Activated naive CD8-positive, alpha-beta T cell treated with anti-CD3 and anti-CD28 coated beads for 36 hours (primary cell): ENCODE measurements at regions not wholly inside any gene's neighbourhood (a gene's known extent, or its start where the extent isn't known, plus 50 kb on each side); places are given as distances from the start of the nearest gene placed in this dataset.

Experiments
- DNase-seq: peaks from one replicate; pipeline ENCODE4 v3.0.0; 2021
- H3K27ac Mint-ChIP-seq: one replicate; pipeline ENCODE4 v1.8.0; 2022; ENCODE audit warnings: mild to moderate bottlenecking, moderate library complexity, mixed read lengths
- H3K27me3 Mint-ChIP-seq: one replicate; pipeline ENCODE4 v1.8.0; 2022; ENCODE audit warnings: mild to moderate bottlenecking, mixed read lengths
- H3K36me3 Mint-ChIP-seq: one replicate; pipeline ENCODE4 v1.8.0; 2021; ENCODE audit warnings: mild to moderate bottlenecking, mixed read lengths
- H3K4me1 Mint-ChIP-seq: one replicate; pipeline ENCODE4 v1.8.0; 2021; ENCODE audit warnings: mixed read lengths
- H3K4me3 Mint-ChIP-seq: one replicate; pipeline ENCODE4 v1.8.0; 2022; ENCODE audit warnings: mild to moderate bottlenecking, moderate library complexity, mixed read lengths
- H3K9me3 Mint-ChIP-seq: one replicate; pipeline ENCODE4 v1.8.0; 2022; ENCODE audit warnings: mixed read lengths

DNA sequence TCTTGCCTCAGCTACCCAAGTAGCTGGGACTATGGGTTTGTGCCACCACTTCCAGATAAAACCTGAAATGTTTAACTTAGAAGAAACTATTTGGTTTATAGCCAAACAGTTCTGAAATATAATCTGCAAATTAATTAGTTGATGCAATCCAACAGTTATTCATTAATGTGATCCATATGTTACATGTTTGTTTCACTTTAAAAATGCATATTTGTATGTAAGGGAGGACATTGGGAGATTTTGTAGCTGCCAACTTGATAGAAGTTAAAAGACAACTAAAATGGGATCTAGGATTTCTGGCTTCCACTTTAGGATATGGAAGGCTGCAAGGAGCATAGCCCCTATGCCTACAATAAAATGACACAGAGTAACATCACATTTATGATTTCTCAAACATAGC lies 532.5 kb upstream of the SLC10A2 start:
- no peak for DNase-seq
- Mint-ChIP-seq H3K36me3 (no peaks in the 10 kb centered on the region), H3K4me3 (no peak overlapping the region), H3K27me3 (no peaks in the 10 kb centered on the region), H3K27ac (no peak overlapping the region), H3K4me1 (no peaks in the 10 kb centered on the region), H3K9me3 (no peaks in the 10 kb centered on the region)

GRCh38 chr13:103573446-103573845 lies 507.2 kb upstream of the SLC10A2 start:
- Mint-ChIP-seq H3K27me3 (no peaks in the 10 kb centered on the region), H3K9me3 (peaks cover 3% of the 10 kb centered on the region), H3K4me3 (no peak overlapping the region), H3K4me1 (no peaks in the 10 kb centered on the region), H3K27ac (no peak overlapping the region), H3K36me3 (no peaks in the 10 kb centered on the region)
- no peak for DNase-seq

- H3K27me3 Mint-ChIP-seq = no peaks in the 10 kb centered on the region
- no peak overlapping the region for H3K27ac Mint-ChIP-seq
- DNase-seq = no peak
- H3K36me3 Mint-ChIP-seq = no peaks in the 10 kb centered on the region
- no peak overlapping the region for H3K4me3 Mint-ChIP-seq
- H3K9me3 Mint-ChIP-seq = peaks cover 4% of the 10 kb centered on the region
- H3K4me1 Mint-ChIP-seq = no peaks in the 10 kb centered on the region
Observed at GRCh38 chr13:103568314-103568713, 502.1 kb upstream of the SLC10A2 start.

DNA sequence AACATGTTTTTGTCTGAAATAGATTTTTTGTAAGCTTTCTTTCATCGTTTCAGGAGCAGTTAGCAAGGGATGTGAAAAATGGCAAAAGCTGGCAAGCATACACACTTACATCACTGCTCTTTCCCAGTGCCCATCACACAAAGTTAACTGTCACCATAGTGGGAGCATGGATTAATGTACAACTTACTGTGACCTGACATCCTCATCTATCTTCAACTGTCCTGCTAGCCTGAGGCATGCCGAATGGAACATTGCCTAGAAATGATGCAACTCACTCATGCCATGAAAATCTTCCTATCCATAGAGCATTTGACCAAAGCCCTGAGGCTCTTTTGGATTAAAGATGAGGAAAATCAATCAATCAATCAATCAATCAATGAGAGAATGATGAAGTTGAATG lies 491.7 kb upstream of the SLC10A2 start:
- no peaks in the 10 kb centered on the region for H3K4me1 Mint-ChIP-seq
- no peak overlapping the region for H3K27ac Mint-ChIP-seq
- peaks cover 3% of the 10 kb centered on the region for H3K9me3 Mint-ChIP-seq
- DNase-seq = no peak
- H3K27me3 Mint-ChIP-seq = no peaks in the 10 kb centered on the region
- H3K36me3 Mint-ChIP-seq = no peaks in the 10 kb centered on the region
- no peak overlapping the region for H3K4me3 Mint-ChIP-seq

GRCh38 chr13:103556681-103557080 lies 490.5 kb upstream of the SLC10A2 start:
- no peak for DNase-seq
- H3K27ac Mint-ChIP-seq = no peak overlapping the region
- H3K27me3 Mint-ChIP-seq = no peaks in the 10 kb centered on the region
- no peak overlapping the region for H3K4me3 Mint-ChIP-seq
- peaks cover 3% of the 10 kb centered on the region for H3K9me3 Mint-ChIP-seq
- H3K4me1 Mint-ChIP-seq = no peaks in the 10 kb centered on the region
- H3K36me3 Mint-ChIP-seq = no peaks in the 10 kb centered on the region

DNA sequence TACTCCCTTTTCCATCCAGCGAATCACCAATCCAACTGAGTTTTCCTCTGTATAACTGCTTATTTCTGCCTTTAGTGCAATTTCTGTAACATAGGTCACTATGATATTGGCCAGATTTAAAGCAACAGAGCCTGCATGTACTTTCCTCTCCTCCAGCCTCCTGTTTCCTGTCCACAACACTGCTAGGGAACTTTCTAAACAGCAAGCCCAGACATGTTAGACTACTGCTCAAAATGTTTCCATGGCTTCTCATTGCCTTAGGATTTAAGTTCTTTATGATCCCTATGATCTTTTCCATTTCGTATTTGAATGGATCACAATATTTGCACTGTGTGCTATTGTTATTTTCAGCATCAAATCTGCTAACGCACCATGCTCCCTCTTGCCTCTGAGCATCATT lies 481.7 kb upstream of the SLC10A2 start:
- DNase-seq = no peak
- no peaks in the 10 kb centered on the region for H3K27me3 Mint-ChIP-seq
- no peaks in the 10 kb centered on the region for H3K36me3 Mint-ChIP-seq
- H3K9me3 Mint-ChIP-seq = peaks cover 25% of the 10 kb centered on the region
- H3K27ac Mint-ChIP-seq = no peak overlapping the region
- H3K4me3 Mint-ChIP-seq = no peak overlapping the region
- H3K4me1 Mint-ChIP-seq = no peaks in the 10 kb centered on the region

- DNase-seq = no peak
- no peaks in the 10 kb centered on the region for H3K27me3 Mint-ChIP-seq
- H3K4me3 Mint-ChIP-seq = no peak overlapping the region
- peaks cover 32% of the 10 kb centered on the region for H3K9me3 Mint-ChIP-seq
- H3K36me3 Mint-ChIP-seq = no peaks in the 10 kb centered on the region
- no peaks in the 10 kb centered on the region for H3K4me1 Mint-ChIP-seq
- no peak overlapping the region for H3K27ac Mint-ChIP-seq
Observed at GRCh38 chr13:103546271-103546670, 480.1 kb upstream of the SLC10A2 start.

GRCh38 chr13:103542648-103543047 lies 476.4 kb upstream of the SLC10A2 start:
- Mint-ChIP-seq H3K27me3 (no peaks in the 10 kb centered on the region), H3K4me1 (no peaks in the 10 kb centered on the region), H3K4me3 (no peak overlapping the region), H3K27ac (no peak overlapping the region), H3K9me3 (peaks cover 33% of the 10 kb centered on the region), H3K36me3 (no peaks in the 10 kb centered on the region)
- DNase-seq = no peak

GRCh38 chr13:103540382-103540765 lies 474.2 kb upstream of the SLC10A2 start:
- peaks cover 27% of the 10 kb centered on the region for H3K9me3 Mint-ChIP-seq
- H3K36me3 Mint-ChIP-seq = no peaks in the 10 kb centered on the region
- no peaks in the 10 kb centered on the region for H3K4me1 Mint-ChIP-seq
- no peaks in the 10 kb centered on the region for H3K27me3 Mint-ChIP-seq
- H3K4me3 Mint-ChIP-seq = no peak overlapping the region
- DNase-seq = no peak
- H3K27ac Mint-ChIP-seq = no peak overlapping the region

DNA sequence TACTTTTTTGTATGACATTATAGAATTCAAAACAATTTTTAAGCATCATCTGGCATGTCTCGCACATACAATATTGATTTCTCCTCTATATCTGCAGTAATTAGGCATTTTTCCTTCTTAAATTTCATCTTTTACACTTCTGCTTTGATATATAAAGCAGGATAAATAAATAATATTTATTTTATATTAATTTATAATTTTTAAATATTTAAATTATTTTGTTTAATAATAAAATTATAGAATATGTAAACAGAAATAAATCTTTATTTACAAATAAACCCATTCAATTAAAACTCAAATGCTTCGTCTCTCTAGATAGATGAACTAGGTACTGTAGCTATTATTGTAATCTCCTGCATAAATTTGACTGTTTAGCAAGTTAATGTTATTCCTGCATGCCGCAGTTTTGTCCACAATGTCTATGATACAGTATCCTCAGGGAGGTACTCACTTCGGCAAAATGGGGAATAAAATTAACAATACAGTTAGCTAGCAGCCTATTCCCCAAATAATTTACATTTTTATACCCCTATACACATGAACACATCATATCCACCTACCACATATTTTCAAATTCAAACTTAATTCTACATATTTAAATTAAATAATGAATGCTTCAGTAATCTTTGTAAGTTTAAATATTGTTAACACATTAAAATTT lies 473.6 kb upstream of the SLC10A2 start:
- no peaks in the 10 kb centered on the region for H3K36me3 Mint-ChIP-seq
- no peak overlapping the region for H3K27ac Mint-ChIP-seq
- no peak overlapping the region for H3K4me3 Mint-ChIP-seq
- H3K4me1 Mint-ChIP-seq = no peaks in the 10 kb centered on the region
- DNase-seq = no peak
- H3K27me3 Mint-ChIP-seq = no peaks in the 10 kb centered on the region
- H3K9me3 Mint-ChIP-seq = peaks cover 24% of the 10 kb centered on the region

GRCh38 chr13:103539265-103539664 lies 473.0 kb upstream of the SLC10A2 start:
- Mint-ChIP-seq H3K4me3 (no peak overlapping the region), H3K36me3 (no peaks in the 10 kb centered on the region), H3K9me3 (peaks cover 20% of the 10 kb centered on the region), H3K27ac (no peak overlapping the region), H3K27me3 (no peaks in the 10 kb centered on the region), H3K4me1 (no peaks in the 10 kb centered on the region)
- no peak for DNase-seq

GRCh38 chr13:103537616-103538015 lies 471.4 kb upstream of the SLC10A2 start:
- H3K4me1 Mint-ChIP-seq = no peaks in the 10 kb centered on the region
- H3K4me3 Mint-ChIP-seq = no peak overlapping the region
- H3K27me3 Mint-ChIP-seq = no peaks in the 10 kb centered on the region
- no peak overlapping the region for H3K27ac Mint-ChIP-seq
- DNase-seq = no peak
- peaks cover 8% of the 10 kb centered on the region for H3K9me3 Mint-ChIP-seq
- no peaks in the 10 kb centered on the region for H3K36me3 Mint-ChIP-seq

- Mint-ChIP-seq H3K27me3 (no peaks in the 10 kb centered on the region), H3K4me3 (no peak overlapping the region), H3K36me3 (no peaks in the 10 kb centered on the region), H3K4me1 (no peaks in the 10 kb centered on the region), H3K27ac (no peak overlapping the region), H3K9me3 (peaks cover 2% of the 10 kb centered on the region)
- no peak for DNase-seq
Observed at GRCh38 chr13:103531278-103531677, 465.1 kb upstream of the SLC10A2 start.

DNA sequence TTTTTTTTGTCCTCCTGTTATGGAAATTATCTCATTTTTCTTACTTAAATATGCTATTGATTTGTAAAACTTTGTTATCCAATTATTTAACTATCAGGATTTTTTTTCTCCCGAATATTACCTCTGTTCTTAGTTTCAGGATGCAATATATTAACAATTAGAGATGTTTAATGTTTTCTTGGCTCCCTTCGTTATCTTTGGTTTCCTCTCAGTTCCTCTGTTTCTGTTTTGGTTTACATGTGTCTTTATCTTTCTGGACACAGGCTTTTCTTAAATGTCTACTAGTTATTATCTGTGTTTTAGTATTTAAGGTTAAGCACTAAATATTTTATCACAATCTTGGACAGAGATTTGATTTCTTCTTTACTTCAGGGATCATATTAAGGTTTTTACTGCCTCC lies 462.2 kb upstream of the SLC10A2 start:
- no peak for DNase-seq
- H3K27me3 Mint-ChIP-seq = no peaks in the 10 kb centered on the region
- no peaks in the 10 kb centered on the region for H3K36me3 Mint-ChIP-seq
- no peak overlapping the region for H3K4me3 Mint-ChIP-seq
- H3K4me1 Mint-ChIP-seq = no peaks in the 10 kb centered on the region
- no peak overlapping the region for H3K27ac Mint-ChIP-seq
- H3K9me3 Mint-ChIP-seq = peaks cover 2% of the 10 kb centered on the region

DNA sequence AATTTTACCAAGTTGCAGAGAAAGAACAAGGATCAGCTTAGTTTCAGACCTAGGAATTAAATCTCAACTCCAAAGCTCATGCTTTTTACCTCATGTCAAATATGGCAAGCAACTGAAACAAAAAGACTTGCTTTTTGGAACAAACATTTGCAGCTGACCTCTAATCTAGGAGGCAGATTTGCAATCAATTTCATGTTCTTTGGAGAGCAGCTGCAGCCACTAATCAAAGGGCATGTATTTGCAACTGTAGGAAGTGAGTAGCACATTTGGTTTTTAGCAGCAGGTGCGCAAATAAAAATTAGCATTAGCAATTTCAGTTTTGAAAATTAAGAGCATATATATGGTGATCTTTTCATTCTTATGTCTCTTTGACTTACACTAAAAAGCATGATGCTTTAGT lies 459.3 kb upstream of the SLC10A2 start:
- H3K27me3 Mint-ChIP-seq = no peaks in the 10 kb centered on the region
- H3K4me1 Mint-ChIP-seq = no peaks in the 10 kb centered on the region
- no peaks in the 10 kb centered on the region for H3K36me3 Mint-ChIP-seq
- no peak for DNase-seq
- no peak overlapping the region for H3K27ac Mint-ChIP-seq
- peaks cover 2% of the 10 kb centered on the region for H3K9me3 Mint-ChIP-seq
- H3K4me3 Mint-ChIP-seq = no peak overlapping the region

DNA sequence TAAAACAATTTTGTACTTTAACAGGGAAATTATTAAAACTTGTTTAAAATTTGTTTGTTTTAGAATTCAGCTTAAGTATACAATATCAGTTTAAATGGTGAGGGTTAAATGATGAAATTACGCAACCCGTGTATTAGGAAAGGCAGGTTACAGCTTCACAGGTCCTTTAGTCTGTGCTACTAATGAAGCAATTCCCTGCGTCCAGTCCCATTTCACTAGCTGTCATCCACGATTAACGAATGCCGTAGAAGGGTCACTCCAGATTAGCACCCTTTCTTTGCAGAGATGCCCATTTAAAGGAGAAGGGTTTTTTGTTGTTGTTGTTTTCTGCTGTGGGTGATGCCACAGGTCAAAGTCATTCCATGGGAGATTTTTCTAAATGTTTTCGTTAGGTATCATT lies 457.6 kb upstream of the SLC10A2 start:
- Mint-ChIP-seq H3K27ac (no peak overlapping the region), H3K27me3 (no peaks in the 10 kb centered on the region), H3K4me1 (no peaks in the 10 kb centered on the region), H3K36me3 (no peaks in the 10 kb centered on the region), H3K9me3 (no peaks in the 10 kb centered on the region), H3K4me3 (no peak overlapping the region)
- DNase-seq = no peak

DNA sequence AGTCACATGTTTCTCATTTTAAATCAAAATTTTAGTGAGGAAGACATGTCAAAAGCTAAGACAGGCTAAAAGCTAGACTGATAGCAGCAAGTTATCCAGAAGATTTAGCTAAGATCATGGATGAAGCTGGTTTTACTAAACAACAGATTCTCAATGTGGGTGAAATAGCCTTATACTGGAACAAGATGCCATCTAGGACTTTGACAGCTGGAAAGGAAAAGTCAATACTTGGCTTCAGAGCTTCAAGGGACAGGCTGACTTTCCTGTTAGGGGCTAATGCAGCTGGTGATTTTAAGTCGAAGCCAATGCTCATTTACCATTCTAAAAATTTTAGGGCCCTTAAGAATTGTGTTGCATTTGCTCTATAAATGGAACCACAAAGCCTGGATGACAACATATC lies 455.3 kb upstream of the SLC10A2 start:
- Mint-ChIP-seq H3K4me3 (no peak overlapping the region), H3K36me3 (no peaks in the 10 kb centered on the region), H3K27ac (no peak overlapping the region), H3K4me1 (no peaks in the 10 kb centered on the region), H3K9me3 (no peaks in the 10 kb centered on the region), H3K27me3 (no peaks in the 10 kb centered on the region)
- no peak for DNase-seq
